GM19328 (cell line): ENCODE measurements at regions not wholly inside any gene's neighbourhood (a gene's known extent, or its start where the extent isn't known, plus 50 kb on each side); places are given as distances from the start of the nearest gene placed in this dataset.
"Not testable (repeated sequence)": the region's sequence is repeated elsewhere in the genome, so short reads cannot be mapped to it uniquely, and the experiment has no call there.

Source experiments
- ATAC-seq: cut with Tn5 transposase; IDR thresholded peaks from one replicate; pipeline ENCODE4 v1.9.1; 2021; ENCODE audit warnings: mild to moderate bottlenecking, moderate library complexity; ENCODE audit not compliant: unreplicated experiment

DNA sequence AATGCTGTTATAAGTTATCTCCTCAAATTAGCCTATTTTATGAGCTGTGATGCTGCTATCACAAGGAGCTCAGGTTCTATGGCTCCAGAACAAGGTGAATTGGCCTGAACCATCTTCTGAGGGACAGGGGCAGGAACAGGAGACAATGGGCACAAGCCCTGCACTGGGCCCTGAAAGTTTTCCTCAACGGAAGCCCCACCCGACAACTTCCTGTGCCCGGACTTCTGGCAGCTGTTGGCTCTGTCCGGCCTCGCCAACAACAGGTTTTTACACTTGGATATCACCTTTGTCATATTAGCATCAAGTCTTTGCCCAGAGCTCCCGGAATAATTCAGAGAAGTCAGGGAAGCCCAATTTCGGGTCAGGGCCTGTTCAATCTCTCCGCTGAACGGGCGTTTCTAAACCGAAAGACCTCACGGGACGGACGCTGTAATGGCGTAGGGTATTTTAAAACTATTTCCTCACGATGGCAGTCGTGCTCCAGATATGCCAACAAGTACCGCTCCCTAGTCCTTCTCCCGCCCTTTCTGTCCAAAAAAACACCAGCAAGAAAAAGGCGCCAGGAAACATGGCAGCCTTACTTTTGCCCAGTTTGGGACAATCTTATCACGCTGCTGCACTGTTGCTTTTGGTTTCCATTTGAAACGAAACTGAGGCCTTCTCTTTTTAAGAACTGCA is 201.0 kb upstream of the STK26 start:
- ATAC-seq: peak; percentile 65

DNA sequence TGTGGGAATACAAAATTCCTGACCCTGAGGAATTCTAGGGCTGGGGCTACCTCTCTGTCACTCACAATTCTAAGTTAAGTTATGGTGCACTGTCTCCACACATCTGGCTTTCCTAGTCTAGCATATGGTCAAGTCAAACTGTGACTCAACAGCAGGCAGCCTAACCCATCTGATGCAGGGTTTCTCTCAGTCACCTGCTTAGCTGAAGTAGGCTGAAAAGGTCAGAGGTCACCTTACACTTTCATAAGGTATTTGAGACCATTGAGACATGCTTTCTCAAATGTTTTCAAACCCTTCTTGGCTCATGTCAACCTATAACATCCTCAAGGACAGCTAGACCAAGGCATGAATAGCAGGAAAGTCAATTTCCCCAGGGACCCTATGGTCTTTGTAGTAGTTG is 196.5 kb upstream of the STK26 start:
- ATAC-seq: no peak

DNA sequence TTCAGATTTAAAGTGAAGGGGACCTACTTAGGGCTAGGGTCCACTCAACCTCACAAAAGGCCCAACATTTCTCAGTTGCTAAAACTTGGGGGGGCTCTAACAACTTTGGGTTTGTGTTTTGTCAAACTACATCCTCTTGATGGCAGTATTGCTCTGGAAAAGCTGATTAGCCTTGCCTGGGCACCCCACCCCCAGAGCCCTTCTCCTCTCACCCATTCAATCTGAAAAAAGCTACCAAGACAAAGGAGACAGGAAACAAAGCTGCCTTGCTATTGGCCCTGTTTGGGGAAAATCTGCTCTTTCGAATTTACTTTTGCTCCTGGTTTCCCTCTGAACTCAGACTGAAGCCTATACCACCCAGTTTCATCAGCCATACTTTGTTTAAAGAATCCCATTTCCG is 195.2 kb upstream of the STK26 start:
- peak; percentile 47 for ATAC-seq

DNA sequence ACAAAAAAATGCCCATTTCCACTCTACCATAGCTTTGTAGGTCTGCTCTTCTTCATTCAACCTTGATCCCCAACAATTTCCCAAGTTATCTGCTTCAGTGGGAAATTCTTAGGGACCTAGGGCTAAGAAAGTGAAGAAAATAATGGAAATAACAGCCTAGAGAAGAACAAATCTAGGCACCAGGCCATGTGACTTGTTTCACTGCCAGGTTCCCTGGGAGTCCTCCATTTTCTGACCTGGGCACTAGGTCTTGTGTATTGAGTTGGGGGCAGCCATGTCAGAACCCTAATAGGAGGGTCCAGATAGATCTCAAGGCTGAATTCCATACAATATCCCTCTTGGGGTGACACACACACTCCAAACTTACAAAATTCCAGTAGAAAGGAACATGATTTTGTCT is 194.6 kb upstream of the STK26 start:
- ATAC-seq: no peak

DNA sequence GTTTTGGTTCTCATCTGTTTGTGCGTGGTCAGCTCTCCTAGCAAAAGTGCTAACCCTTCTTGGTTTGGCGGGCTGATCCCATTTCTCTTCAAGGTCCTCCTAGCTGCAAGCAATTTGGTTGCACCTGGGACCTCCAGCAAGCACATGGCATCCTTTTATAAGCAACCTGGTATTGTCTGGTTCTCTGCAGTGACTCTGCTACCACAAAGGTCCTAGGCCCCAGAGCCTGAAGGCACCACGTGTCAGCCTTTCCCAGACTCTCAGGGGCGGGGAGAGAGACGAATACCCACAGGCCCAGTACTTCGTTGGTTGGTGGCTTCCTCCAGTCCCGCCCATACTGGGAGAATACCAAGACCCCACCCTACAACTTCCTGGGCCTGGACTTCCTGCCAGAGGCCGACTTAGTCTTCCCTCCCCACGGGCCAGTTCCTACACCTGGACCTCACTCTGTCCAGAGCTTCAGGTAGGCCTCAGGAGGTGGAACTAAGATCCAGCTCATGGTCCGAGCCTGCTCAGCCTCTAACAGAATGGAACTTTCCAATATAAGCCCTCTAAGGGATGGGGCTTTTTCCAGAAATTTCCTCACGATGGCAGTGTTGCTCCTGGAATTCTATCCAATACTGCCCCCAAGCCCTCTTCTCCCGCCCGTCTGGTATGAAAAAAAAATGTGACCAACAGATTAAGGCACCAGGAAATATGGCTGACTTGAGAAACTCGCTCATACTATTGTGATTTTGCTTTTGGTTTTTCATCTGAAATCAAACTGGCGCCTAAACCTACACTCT is 192.5 kb upstream of the STK26 start:
- ATAC-seq: no peak

DNA sequence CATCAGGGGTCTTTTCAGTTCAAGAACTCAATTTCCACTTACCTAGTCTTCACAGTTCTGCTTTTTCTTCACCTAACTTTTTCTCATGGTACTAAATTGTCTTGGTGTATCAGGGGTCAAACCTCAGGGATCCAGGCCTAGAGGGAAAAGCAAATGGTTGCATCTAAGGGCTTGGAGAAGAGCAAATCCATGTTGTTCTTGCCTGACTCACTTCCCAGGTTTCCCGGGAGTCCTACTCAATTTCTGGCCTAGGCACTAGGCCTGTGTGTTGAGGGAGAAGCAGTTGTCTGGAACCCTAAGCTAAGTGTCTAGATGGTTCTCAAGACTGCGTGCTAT is 191.9 kb upstream of the STK26 start:
- ATAC-seq: no peak

DNA sequence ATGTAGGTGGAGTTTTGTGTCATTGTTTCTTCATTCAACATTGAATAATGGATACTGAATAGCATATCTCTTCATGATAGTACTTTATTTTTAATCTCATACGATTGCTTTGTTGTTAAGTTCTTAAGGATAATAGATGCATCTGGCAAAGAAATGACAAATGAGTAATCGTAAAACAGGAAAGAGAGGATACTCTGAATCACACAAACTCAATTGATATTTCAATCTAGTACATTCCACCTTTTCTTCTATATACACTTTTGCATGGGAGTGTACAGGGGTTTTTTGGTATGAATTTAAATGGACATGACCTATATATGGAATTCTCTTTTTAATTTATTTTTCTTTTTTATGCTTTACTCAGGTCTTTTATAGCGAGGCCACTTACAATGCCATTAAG is 186.9 kb upstream of the STK26 start:
- ATAC-seq: no peak

DNA sequence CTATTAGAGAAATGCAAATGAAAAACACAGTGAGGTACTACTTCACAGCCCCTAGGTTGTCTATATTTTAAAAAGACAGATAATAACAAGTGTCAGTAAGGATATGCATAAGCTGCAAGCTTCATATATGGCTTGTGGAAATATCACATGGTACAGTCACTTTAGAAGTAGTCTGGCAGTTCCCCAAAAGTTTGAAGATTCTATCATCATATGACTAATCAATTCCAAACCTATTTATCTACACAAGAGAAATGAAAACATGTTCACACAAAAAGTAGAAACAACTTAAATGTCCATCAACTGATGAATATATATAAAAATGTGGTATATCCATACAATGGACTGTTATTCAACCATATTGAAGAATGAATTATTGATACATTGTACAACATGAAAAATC is 185.8 kb upstream of the STK26 start:
- no peak for ATAC-seq

DNA sequence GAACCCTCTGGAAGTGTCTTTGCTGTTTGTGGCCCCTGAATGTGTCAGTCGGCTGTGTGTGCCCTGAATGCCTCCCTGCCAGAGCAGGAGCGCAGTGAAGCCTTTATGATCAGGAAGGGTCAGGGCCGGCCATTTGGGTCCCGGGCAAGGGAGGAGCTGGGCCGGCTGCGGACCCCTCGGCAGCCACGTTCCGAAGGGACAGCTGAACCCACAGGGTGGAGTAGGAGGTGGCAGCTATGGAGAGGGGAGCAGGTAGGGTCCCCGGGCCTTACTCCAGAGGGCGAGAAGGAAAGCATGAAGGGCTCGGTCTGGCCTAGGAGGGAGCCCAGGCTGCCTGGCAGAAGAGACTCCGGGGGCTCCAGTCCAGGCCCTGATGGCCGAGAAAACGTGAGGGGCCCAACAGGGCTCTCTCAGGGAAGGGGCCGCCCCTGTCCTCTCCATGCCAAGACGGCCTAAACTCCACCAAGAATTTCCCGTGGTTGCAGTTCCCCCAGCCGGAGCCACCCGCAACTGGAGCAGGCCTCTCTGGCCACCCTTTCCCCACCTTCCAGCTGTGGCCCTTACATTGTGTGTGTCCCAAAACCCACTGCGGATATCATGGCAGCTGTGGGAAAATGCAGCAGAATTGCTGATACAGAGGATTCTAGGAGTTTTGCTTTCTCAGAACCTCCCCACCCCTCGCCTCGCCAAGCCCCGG is 182.2 kb upstream of the STK26 start:
- peak; percentile 14 for ATAC-seq

DNA sequence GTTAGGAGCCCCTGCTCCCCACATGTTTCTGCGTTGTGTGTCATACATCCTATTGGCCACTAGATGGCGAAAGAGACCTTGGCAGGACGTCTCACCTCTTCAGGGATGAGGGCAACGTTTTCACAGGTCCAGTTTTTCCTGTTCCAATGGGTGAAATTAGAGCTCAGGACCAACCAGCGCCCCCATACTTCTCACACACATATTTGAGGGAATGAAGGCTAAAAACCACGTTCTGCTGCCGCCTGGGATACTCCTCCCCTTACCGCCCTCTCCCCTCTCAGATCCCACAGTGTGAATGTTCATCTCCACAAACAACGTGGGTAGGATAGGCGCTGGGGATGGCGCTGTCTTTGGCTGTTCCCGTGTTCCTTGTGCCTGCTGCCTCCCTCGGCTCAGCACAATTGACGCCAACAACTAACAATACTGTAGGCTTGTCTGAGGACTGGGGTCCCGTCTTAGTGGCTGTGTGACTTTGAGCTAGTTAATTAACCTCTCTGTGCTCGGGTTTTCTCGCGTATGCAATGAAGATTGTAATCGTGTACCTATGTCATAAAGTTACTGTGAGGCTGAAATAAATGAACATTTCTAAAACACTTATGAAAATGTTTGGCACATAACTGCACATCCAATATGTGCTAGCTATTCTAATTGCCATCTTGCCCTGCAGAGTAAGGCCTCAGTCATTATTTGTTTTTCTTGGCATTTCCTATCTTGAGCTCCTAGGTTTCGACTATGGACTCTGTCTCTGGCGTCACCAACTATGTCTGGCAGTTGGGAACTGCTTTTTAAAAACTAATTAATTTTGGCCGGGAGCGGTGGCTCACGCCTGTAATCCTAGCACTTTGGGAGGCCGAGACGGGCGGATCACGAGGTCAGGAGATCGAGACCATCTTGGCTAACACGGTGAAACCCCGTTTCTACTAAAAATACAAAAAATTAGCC is 181.3 kb upstream of the STK26 start:
- ATAC-seq: peak; percentile 65

DNA sequence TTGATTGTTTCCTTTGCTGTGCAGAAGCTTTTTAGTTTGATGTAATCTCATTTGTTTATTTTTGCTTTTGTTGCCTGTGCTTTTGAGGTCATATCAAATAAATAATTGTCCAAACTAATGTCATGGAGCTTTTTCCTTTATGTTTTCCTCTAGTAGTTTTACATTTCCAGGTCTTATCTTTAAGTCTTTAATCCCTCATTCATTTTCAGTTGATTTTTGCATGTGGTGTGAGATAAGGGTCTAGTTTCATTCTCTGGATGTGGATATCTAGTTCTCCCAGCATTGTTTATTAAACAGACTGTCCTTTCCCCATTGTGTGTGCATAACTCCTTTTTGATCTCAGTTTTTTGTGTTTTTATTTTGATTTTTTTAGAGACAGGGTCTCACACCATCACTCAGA is 179.1 kb upstream of the STK26 start:
- no peak for ATAC-seq

DNA sequence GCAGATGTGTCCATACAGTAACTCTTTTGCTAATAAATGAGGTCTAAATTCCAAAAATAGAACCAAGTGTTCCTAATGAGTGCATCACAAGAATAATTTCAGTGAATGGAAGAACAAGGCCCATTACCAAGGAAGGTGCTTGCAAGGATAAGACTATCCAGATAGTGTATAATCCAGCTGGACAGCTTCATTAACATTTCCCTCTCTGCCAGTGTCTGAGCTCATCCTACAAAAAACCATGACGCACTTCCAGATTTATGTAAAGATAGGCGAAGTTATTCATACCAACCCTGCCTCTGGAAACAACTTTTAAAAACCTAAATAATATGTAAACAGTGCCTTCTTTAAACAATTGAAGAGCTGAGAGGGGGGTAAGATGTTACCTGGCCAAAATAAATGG is 177.9 kb upstream of the STK26 start:
- ATAC-seq: no peak

DNA sequence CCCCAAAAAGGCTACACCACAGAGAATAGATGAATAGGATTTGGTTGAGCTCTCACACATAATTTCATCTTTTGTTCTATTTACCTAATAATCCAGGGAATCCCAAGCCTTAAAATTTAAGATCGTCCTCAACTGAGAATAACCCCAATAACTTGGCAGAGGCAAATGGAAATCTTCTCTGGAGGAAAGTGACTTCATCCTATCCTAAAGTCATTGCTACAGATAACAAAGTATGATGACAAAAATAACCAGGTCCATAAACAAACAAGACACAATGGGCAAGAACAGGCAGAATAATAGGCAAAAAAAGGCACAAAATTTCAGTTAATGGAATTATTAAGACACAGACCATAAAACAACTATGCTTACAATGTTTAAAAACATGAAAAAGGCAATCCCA is 177.3 kb upstream of the STK26 start:
- no peak for ATAC-seq

DNA sequence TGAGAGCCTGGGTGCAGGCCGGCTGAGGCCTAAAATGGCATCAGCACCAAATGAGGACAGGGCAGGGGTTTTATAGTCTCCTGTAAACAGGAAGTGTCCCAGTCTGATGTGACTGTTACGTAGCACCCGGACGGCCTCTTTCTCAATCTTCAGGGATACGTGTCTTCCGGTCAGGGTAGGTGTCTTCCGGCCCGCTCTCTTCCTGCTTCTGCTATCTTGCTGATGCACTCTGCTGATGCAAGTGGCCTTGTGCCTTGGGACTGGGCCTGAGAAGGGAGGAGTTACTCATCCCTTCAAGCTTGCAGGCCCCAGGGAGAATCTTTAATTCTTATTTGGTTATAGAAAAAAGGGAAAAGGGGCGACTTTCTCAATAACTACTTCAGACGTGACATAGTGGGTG is 172.1 kb upstream of the STK26 start:
- not testable (repeated sequence) for ATAC-seq

DNA sequence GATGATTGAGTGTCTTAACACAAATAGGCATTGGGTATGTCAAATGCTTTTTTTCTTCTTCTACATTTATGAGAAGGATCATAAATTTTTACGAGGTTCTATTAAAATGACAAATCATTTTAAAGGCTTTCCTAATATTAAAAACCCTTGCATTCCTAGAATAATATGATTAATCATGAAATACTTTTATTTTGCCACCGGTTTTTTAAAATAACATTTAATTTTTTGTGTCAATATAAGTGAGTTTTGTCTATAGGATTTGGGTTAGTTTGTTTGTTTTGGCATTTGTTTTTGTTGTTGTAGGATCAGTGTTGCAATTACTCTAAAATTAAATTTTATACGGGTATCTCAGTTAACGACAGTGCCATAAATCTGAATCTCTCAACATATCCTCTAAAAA is 169.7 kb upstream of the STK26 start:
- no peak for ATAC-seq

DNA sequence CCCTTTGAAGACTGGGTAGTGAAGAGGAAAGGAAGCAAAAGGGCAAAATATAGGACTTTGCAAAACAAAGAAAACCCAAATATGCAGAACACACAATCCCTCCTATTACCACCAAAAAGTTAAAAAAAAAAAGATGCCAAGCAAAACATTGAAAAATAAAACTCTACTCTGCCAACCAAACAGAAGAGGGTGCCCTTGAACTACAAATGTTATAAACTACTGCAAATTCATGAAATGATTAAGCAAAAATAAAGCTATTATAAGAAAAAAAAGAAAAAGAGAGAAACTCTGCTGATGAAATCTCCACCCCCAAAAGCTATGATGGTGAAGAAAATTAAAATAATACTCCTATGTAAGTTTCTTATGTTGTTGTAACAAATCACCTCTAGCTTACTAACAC is 168.5 kb upstream of the STK26 start:
- ATAC-seq: no peak

DNA sequence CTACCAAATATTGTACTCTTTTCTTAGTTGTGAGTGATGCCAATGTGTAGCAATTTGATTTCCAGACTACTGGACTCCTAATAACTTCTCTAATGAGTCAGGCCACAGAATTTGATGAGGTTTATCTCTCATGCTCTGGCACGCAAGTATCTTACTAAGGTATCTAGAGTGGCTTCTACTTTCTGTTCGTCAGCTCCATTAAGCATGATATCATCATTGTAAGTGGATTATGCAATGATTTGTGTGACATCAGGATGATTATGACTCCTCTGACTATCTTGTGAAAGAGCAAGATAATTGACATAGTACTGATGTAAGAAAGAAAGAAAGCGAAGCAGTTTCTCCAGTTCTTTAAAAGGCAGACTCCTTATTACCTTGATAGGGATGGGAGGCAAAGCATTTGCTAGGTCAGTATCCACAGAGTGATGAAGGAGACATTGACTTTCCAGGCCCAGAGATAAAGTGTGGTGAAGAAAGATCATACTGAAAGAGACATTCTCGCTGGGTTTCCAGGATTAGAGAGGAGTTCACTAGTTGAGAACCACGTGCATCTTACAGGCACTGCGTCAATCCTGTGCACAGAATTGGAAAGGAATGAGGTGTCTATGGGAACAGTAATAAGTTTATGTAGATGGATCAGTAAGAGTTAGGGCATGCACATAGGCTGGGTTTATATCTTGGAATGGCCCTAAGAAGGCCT is 161.9 kb upstream of the STK26 start:
- no peak for ATAC-seq

DNA sequence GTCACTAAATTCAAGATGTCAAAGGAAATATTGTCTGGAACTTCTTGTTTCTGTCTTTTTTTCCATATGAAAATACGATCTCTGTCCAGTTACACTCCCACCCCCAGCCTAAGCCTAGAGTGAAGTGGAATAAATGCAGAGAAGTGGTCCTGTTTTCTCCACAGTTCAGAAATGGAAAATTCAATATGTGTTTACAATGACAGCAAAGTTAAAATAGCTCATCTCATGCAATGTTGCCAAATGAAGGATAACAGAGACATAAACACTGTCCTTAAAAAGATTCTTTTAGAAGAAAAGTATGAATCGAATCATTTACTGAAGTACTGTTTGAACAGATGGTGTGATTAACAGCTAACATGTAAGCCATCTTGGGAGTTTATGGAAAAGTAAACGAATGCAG is 160.8 kb upstream of the STK26 start:
- ATAC-seq: no peak

DNA sequence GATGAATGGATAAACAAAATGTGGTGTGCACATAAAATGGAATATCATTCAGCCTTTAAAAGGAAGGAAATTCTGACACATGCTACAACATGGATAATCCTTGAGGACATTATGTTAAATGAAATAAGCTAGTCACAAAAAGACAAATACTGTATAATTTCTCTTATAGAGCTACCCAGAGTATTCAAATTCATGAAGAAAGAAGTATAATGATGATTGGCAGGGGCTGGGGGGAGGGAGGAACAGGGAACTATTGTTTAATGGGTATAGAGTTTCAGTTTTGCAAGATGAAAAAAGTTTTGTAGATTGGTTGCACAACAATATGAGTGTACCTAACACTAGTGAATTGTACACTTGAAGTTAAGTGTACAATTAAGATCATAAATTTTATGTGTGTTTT is 153.9 kb upstream of the STK26 start:
- ATAC-seq: no peak

DNA sequence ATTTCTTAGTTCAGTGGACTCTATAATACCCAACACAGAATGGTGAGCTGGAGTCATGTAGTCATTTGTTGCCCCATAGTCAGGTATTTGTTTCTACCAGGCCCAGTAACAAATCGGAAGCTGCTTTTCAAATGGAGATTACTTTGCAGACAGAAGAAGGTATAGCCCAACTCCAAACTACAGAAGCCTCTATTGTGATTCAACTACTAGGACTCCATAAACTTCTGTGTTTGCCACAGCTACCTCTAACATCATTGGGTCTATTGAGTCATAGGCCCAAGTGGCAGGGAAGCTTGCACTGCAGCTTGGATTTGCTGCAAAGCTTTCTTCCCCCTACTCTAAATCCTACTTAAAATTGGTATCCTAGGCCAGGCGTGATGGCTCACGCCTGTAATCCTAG is 148.8 kb upstream of the STK26 start:
- no peak for ATAC-seq

DNA sequence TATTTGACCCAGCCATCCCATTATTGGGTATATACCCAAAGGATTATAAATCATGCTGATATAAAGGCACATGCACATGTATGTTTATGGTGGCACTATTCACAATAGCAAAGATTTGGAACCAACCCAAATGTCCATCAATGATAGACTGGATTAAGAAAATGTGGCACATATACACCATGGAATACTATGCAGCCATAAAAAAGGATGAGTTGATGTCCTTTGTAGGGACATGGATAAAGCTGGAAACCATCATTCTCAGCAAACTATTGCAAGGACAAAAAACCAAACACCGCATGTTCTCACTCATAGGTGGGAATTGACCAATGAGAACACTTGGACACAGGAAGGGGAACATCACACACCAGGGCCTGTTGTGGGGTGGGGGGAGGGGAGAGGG is 147.3 kb upstream of the STK26 start:
- not testable (repeated sequence) for ATAC-seq
